T-helper 1 cell treated with Interleukin-12 subunit alpha and Interleukin-12 subunit beta and Interleukin-4 antibody, amounts not matched to agents 30 μg/mL and 1 μg/mL, for 36 hours (primary cell): ENCODE measurements at regions not wholly inside any gene's neighbourhood (a gene's known extent, or its start where the extent isn't known, plus 50 kb on each side); places are given as distances from the start of the nearest gene placed in this dataset.

ENCODE experiments used
- H3K27ac Mint-ChIP-seq: one replicate; pipeline ENCODE4 v1.8.0; 2021; ENCODE audit warnings: mild to moderate bottlenecking, mixed read lengths
- H3K27me3 Mint-ChIP-seq: one replicate; pipeline ENCODE4 v1.8.0; 2021; ENCODE audit warnings: low read depth, mixed read lengths
- H3K36me3 Mint-ChIP-seq: one replicate; pipeline ENCODE4 v1.8.0; 2021; ENCODE audit warnings: low read depth, mixed read lengths
- H3K4me1 Mint-ChIP-seq: one replicate; pipeline ENCODE4 v1.8.0; 2021; ENCODE audit warnings: low read depth, mixed read lengths
- H3K4me3 Mint-ChIP-seq: one replicate; pipeline ENCODE4 v1.8.0; 2021; ENCODE audit warnings: mild to moderate bottlenecking, moderate library complexity, mixed read lengths
- H3K9me3 Mint-ChIP-seq: one replicate; pipeline ENCODE4 v1.8.0; 2021; ENCODE audit warnings: mixed read lengths

DNA sequence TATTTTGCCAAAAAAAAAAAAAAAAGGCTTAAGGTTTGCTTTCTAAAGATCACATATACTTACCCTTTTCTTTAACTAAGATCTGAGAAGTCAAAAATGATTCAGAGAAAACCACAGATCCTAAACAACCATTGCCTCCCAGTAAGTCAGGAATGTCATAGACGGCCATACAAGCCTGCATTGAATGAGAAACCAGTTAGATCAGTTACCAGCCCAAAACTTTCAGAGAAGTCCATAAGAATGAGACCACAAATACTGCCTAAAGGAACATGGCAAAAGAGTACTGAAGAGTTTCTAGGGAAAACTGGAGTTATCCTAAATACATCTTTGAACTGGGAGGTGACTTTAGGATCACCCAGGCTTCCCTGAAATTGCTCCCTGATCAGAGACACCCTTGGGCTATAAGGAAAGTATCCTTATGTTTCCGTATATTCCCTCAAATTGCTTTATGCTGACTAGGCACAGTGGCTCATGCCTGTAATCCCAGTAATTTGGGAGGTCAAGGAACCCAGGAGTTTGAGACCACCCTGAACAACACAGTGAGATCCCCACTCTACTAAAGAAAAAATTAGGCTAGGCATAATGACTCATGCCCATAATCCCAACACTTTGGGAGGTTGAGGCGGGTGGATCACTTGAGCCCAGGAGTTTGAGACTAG is 79.4 kb upstream of the SLC4A11 start:
- peaks cover 2% of the 10 kb centered on the region for H3K4me1 Mint-ChIP-seq
- H3K36me3 Mint-ChIP-seq = no peaks in the 10 kb centered on the region
- no peaks in the 10 kb centered on the region for H3K9me3 Mint-ChIP-seq
- no peak overlapping the region for H3K4me3 Mint-ChIP-seq
- H3K27ac Mint-ChIP-seq = no peak overlapping the region
- H3K27me3 Mint-ChIP-seq = no peaks in the 10 kb centered on the region

DNA sequence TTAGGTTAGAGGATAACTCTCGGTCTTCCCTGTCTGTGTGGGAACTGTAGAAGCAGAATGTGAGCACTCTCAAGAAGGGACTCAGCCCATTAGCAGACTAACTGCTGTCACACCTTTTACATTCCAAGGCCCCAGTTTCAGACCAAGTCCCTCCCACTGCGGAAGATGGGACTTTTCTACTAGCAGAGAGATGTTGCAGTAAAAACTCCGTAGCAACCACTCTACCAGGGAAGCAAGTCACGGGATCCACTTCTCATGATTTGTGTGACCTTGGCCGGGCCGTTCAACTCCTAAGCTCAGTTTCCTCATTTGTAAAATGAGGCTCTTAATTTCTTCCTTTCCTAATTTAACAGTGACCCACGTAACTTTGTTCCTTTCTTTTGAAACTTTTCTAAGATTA is 77.1 kb upstream of the SLC4A11 start:
- Mint-ChIP-seq H3K4me1 (no peaks in the 10 kb centered on the region), H3K9me3 (no peaks in the 10 kb centered on the region), H3K36me3 (no peaks in the 10 kb centered on the region), H3K27ac (no peak overlapping the region), H3K4me3 (no peak overlapping the region), H3K27me3 (no peaks in the 10 kb centered on the region)

DNA sequence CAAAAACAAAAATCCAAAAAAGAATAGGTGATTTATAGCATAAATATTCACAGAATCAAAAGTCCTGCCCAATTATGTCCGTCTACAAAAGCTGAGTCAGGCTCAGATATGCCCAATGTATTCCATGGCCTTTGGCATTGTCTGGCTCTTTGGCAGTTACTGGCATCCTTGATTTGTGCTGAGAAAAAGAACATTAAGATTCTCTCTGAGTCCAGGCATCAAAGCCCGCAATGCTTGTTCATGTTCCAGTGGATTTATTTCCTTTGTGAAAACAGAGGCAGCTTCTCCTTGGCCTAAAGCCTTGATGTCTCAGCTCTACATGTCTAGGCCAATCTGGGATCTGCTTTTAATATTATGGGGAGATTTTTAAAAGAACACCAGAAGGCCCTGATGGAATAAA is 76.1 kb upstream of the SLC4A11 start:
- Mint-ChIP-seq H3K36me3 (no peaks in the 10 kb centered on the region), H3K27me3 (no peaks in the 10 kb centered on the region), H3K4me1 (no peaks in the 10 kb centered on the region), H3K27ac (no peak overlapping the region), H3K4me3 (no peak overlapping the region), H3K9me3 (no peaks in the 10 kb centered on the region)

DNA sequence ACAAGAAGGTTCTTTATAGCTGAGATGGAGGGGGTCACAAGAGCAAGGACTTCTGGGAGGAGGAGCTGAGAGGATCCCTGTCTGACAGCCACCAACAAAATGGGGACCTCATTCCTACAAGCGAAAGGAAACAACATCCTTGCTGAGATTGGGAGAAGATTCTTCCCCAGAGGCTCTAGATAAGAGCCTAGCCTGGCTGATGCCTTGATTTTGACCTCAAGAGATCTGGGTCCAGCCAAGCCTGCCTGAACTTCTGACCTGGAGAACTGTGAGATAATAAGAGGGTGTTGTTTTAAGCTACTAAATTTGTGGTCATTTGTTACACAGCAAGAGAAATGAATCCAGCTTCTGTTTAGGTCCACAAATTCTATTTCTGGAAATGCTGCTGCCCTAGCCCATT is 75.4 kb upstream of the SLC4A11 start:
- Mint-ChIP-seq H3K4me3 (no peak overlapping the region), H3K4me1 (no peaks in the 10 kb centered on the region), H3K27ac (no peak overlapping the region), H3K36me3 (no peaks in the 10 kb centered on the region), H3K27me3 (no peaks in the 10 kb centered on the region), H3K9me3 (no peaks in the 10 kb centered on the region)

DNA sequence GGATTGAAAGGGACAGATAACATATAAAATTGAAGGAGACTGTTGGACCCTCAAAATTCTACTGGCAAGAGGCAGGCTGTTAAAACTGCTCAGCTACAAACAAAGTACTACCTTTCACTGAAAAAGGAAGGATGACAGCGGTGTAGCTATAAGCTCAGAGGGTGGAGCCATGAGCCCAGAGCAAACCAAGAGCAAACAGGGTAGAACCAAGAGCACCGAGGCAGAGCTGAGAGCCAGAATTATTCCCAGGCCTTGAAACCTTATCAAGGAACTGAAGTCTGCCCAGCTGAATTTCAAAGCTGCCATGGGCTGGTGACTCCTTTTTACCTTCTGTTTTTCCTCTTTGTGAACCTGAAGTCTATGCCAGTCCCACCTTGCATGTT is 74.7 kb upstream of the SLC4A11 start:
- Mint-ChIP-seq H3K36me3 (no peaks in the 10 kb centered on the region), H3K9me3 (no peaks in the 10 kb centered on the region), H3K4me1 (no peaks in the 10 kb centered on the region), H3K27me3 (no peaks in the 10 kb centered on the region), H3K4me3 (no peak overlapping the region), H3K27ac (no peak overlapping the region)

DNA sequence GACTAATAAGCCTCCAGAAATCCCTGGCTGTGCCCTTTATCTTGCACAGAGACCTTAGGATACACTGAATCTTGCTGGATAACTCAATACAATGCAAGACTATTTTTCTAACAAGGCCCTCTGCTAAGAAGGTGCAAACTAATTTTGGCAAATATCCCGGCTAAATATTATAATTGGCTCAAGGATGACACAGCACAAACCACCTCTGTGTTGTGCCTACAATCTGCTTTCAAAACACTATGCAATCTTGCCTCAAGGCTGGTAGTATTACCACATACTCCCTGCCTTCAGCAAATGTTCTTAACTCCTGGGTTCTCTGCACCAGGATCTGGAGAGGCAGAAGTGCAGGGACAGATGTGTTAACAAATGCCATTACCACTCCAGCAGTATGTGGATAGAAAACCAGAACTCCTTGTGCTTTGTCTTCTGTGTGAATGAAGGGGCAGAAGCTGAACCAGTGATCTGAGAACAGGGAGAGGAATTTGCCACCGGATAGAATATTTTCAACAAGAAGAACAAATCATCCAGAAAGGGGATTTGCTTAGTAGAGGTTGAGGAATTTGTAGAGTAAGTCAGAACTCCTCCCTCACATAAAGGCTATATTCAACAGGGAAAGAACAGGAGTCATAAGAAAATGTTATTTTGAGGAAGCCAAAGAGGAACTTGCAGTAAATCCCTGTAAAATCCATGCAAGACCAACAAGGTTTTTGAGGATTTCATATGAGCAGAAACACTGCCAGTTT is 74.1 kb upstream of the SLC4A11 start:
- no peaks in the 10 kb centered on the region for H3K27me3 Mint-ChIP-seq
- H3K4me1 Mint-ChIP-seq = no peaks in the 10 kb centered on the region
- H3K9me3 Mint-ChIP-seq = no peaks in the 10 kb centered on the region
- no peaks in the 10 kb centered on the region for H3K36me3 Mint-ChIP-seq
- H3K4me3 Mint-ChIP-seq = no peak overlapping the region
- H3K27ac Mint-ChIP-seq = no peak overlapping the region

DNA sequence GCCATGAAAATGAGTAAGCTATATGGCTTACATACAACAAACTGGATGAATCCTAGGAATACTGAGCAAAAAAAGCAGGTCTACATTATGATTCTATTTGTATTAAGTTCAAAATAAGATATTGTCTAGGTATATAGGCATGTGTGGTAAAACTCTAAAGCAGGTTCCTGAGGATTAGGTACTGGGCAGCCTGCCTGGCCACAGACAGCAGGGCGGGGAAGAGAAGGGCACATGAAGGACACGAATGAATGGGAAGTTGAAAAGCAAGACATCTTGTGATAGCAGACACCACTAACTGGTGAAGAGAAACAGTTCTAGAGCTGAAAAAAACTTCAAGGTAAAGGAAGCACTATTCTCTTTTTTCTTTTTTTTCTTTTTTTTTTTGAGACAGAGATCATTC is 72.6 kb upstream of the SLC4A11 start:
- no peak overlapping the region for H3K27ac Mint-ChIP-seq
- peaks cover 4% of the 10 kb centered on the region for H3K36me3 Mint-ChIP-seq
- H3K9me3 Mint-ChIP-seq = no peaks in the 10 kb centered on the region
- H3K4me1 Mint-ChIP-seq = peaks cover under 1% of the 10 kb centered on the region
- no peak overlapping the region for H3K4me3 Mint-ChIP-seq
- no peaks in the 10 kb centered on the region for H3K27me3 Mint-ChIP-seq

DNA sequence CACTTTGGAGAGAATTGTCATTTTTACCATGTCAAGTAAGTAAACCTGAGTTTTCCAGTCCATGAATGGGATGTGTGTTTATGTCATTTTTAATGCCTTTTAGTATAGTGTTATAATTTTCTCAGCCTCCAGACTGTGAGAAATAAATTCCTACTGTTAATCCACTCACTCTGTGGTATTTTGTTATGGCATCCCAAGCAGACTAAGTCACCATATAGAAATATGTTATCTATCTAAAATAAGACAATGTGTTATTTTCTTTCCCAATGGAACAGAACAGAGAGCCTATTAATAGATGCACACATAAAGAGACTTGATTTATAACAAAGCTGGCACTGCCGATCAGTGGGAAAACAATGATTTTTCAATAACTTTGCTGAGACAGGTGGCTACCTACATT is 70.2 kb upstream of the SLC4A11 start:
- H3K4me1 Mint-ChIP-seq = peaks cover 10% of the 10 kb centered on the region
- H3K36me3 Mint-ChIP-seq = peaks cover 5% of the 10 kb centered on the region
- no peaks in the 10 kb centered on the region for H3K9me3 Mint-ChIP-seq
- H3K27ac Mint-ChIP-seq = no peak overlapping the region
- no peak overlapping the region for H3K4me3 Mint-ChIP-seq
- H3K27me3 Mint-ChIP-seq = no peaks in the 10 kb centered on the region

DNA sequence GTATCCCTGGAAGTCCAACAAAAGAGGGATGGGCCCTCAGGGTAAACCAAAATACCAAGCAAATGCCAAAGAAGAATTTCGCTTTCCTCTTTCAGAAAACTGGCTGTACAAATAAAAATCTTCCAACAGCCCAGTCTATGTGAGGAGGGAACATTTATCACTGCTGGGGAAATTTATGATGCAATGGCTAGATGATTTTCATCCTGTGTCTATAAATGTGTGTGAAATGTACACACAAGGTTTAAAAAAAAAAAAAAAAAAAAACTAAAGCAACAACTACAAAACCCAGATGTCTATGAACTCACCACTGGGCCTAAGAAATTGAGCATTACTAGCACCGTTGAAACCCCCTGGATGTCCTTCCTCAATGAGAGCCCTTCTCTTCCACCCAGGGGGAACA is 68.7 kb upstream of the SLC4A11 start:
- H3K4me1 Mint-ChIP-seq = peaks cover 10% of the 10 kb centered on the region
- no peaks in the 10 kb centered on the region for H3K27me3 Mint-ChIP-seq
- peaks cover 5% of the 10 kb centered on the region for H3K36me3 Mint-ChIP-seq
- no peaks in the 10 kb centered on the region for H3K9me3 Mint-ChIP-seq
- no peak overlapping the region for H3K27ac Mint-ChIP-seq
- H3K4me3 Mint-ChIP-seq = no peak overlapping the region

DNA sequence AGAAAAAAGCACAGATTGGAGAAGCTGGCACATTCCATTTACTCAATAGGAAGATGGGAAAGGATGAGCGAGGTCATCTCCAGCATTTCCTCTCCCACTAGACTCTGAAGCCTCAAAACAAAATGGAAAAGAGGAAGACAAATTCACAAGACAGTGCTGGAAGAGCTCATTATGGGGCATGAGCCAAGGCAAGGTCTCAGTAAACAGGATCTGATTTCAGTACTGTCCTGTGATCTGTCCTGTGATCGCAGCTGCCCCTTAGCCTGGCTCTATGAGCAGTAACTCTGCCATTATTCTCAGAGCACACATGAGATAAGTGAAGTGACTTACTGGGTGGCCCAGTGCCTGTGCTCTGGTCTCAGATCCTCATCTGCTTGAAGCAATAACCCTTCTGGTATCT is 68.1 kb upstream of the SLC4A11 start:
- Mint-ChIP-seq H3K4me1 (peaks cover 10% of the 10 kb centered on the region), H3K36me3 (peaks cover 5% of the 10 kb centered on the region), H3K9me3 (no peaks in the 10 kb centered on the region), H3K27ac (no peak overlapping the region), H3K27me3 (no peaks in the 10 kb centered on the region), H3K4me3 (no peak overlapping the region)

DNA sequence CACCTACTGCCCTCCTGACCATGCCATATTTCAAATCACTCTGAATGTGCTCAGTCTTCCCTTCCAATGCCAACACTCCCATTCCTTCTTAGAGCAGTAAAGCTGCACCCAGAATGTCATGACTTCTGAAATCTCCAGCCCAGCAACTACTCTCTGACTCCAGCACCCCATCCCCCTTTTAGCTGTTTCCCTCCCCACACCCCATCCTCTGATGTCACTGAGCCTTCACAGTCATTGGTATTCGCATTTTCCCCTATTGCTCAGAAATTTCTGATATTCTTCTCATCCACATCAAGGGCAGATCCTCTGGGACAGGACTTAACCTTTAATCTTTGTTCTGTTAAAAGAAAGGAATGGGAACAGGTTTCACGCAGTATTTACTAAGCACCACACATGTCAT is 67.1 kb upstream of the SLC4A11 start:
- peaks cover 10% of the 10 kb centered on the region for H3K4me1 Mint-ChIP-seq
- H3K27me3 Mint-ChIP-seq = no peaks in the 10 kb centered on the region
- peaks cover 5% of the 10 kb centered on the region for H3K36me3 Mint-ChIP-seq
- no peaks in the 10 kb centered on the region for H3K9me3 Mint-ChIP-seq
- H3K4me3 Mint-ChIP-seq = no peak overlapping the region
- H3K27ac Mint-ChIP-seq = no peak overlapping the region

DNA sequence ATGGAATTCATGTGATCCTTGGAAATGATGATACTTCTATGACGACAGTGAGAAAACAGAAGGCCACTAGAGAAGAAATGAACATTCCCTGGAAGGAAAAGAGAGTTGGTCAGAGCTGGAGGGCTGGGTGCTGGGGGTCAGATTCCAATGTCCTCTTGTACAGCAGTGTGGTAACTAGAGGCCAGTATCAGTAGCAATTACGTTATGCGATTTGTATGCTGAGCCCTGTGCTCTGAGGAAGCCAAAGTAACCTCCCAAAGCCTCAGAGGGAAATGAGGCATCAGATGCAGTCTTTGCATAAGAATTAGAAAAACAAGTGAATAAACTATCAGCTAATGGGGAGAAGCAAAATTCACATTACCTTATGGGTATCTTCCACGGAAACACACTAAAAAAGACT is 65.5 kb upstream of the SLC4A11 start:
- Mint-ChIP-seq H3K4me1 (peaks cover 10% of the 10 kb centered on the region), H3K9me3 (no peaks in the 10 kb centered on the region), H3K36me3 (peaks cover 5% of the 10 kb centered on the region), H3K27ac (no peak overlapping the region), H3K27me3 (no peaks in the 10 kb centered on the region), H3K4me3 (no peak overlapping the region)

DNA sequence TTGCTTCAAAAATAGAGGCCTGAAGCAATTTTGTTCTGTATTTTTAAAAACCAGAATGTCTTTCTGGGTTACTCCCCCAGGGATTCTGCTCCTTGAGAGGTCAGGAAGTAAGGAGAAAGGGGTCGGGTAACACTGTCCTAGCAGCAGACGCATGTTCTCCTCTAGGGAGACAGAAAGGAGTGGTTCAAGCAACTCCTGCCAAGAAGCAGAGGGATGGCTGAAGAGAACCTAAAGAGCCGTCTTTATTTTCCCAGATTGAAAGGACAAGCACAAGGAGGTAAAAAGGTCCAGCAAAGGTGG is 58.0 kb upstream of the SLC4A11 start:
- no peaks in the 10 kb centered on the region for H3K36me3 Mint-ChIP-seq
- no peaks in the 10 kb centered on the region for H3K4me1 Mint-ChIP-seq
- no peak overlapping the region for H3K4me3 Mint-ChIP-seq
- no peaks in the 10 kb centered on the region for H3K9me3 Mint-ChIP-seq
- H3K27ac Mint-ChIP-seq = no peak overlapping the region
- H3K27me3 Mint-ChIP-seq = no peaks in the 10 kb centered on the region

DNA sequence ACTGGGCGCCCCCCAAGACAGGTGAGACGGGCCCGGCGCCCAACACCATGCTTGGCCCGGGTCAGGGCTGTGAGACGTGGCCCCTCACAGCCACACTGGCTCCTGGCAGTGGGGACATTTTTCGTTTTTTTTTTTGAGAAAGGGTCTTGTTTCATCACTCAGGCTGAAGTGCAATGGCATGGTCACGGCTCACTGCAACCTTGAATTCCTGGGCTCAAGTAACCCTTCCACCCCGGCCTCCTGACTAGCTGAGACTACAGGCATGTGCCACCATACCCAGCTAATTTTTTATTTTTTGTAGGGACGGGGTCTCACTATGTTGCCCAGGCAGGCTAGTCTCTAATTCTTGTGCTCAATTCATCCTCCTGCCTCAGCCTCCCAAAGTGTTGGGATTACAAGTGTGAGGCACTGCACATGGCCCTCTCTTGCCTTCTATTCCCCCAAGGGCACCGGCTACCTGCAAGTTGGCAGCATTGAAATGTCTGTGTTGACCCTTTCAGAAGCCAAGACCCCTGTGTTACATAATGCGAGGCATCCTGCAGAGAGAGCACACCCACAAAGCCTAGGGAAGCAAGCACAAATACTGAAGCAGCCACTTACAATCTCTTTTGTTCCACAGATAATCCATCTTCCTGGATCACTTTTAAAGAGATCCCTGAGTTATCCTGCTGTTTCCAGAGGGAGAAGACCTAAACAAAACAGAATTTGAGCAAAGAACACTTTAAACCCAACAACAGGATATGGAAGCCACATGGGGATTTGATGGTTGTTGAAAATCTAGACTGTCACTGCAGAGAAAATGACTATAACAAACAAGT is 57.5 kb upstream of the SLC4A11 start:
- no peak overlapping the region for H3K4me3 Mint-ChIP-seq
- H3K4me1 Mint-ChIP-seq = no peaks in the 10 kb centered on the region
- no peaks in the 10 kb centered on the region for H3K27me3 Mint-ChIP-seq
- no peak overlapping the region for H3K27ac Mint-ChIP-seq
- no peaks in the 10 kb centered on the region for H3K36me3 Mint-ChIP-seq
- H3K9me3 Mint-ChIP-seq = no peaks in the 10 kb centered on the region
